ENCODE measurements at regions not wholly inside any gene's neighbourhood (a gene's known extent, or its start where the extent isn't known, plus 50 kb on each side); places are given as distances from the start of the nearest gene placed in this dataset.

GRCh38 chr3:186427627-186428281, 65.7 kb upstream of the DGKG start:
- H3K4me3 ChIP-seq = no peak overlapping the region
- in situ Hi-C loops (cut with MboI; ENCODE audit: low pct_ligation_motif_present in 1 of 4, low pct_unique_long_range_greater_than_20kb in 1 of 4, low sequenced_read_pairs in 3 of 4) = no loop called here
- no peaks in the 10 kb centered on the region for H3K36me3 ChIP-seq
- no peak overlapping the region for H3K27ac ChIP-seq
- H3K4me1 ChIP-seq = peaks cover 0 to 7% (median 3%) of the 10 kb centered on the region in 4 donors
- no peaks in the 10 kb centered on the region for H3K27me3 ChIP-seq
- 69 to 80% methylated on average over 2 to 10 of the region's 10 CpGs for WGBS, 2 donors (ENCODE audit: low coverage in 1 of 2)
- no peak for TF ChIP-seq CTCF (IDR thresholded peaks at IDR 0.05)
- no peak for TF ChIP-seq EP300 (IDR thresholded peaks at IDR 0.05; ENCODE audit: low read depth)
- TF ChIP-seq POLR2AphosphoS5 (IDR thresholded peaks at IDR 0.05) = no peak
- no peak for TF ChIP-seq POLR2A (IDR thresholded peaks at IDR 0.05)
- no peaks in the 10 kb centered on the region for H3K9me3 ChIP-seq
- intact Hi-C loops (cut with DNase I; ENCODE audit: low total_unique reads) = no loop called here
- DNase-seq = no peak

DNA sequence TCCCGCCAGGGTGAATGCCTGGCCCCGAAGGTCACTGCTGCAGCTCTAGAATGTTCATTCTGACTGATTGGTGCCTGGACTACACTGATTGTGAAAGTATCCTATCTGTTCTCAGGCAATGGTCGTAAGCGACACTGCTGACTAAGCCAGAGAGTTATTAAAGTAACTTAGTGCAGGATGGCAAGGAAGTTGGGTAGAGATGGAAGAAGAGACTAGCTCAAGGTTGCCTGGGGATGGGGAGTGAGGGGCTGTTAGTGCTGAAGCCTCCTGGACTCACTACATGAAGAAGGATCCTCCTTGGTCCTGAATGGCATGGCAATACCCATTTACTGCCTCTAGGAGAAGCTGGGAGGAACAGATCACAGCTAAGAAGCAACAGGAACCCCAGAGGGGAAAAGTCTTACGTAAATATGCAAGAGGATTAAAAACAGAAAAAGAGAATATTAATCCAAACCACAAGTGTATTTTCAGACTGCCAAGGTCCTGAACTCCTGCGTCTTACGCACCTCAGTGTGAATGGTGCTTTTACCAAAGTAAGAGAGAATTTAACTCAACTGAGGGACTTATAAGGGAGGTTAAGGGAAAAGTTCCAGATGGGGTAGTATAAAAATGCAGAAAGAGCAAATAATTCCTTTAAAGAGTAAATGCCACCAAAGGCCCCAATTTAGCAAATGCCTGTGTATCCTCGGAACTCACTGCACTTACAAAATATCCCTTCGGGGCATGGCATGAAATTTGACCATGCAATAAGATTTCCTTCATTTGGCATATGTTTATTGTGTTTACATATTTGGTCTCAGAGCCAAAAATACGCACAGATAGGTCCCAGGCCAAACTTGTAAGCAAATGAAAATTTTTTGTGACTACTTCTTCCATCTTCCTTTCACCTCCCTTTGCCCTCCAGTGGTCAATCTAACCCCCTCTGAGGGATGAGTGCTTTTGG, 64.0 kb upstream of the DGKG start:
- WGBS, 2 donors (ENCODE audit: low coverage in 1 of 2) = 68 to 74% methylated on average over 4 to 10 of the region's 10 CpGs
- Histone ChIP-seq H3K4me1 (peaks cover 0 to 7% (median 3%) of the 10 kb centered on the region in 4 donors), H3K9me3 (no peaks in the 10 kb centered on the region), H3K36me3 (no peaks in the 10 kb centered on the region), H3K4me3 (no peak overlapping the region), H3K27ac (peak overlapping the region in 1 of 4 donors; percentile 6), H3K27me3 (no peaks in the 10 kb centered on the region)
- TF ChIP-seq EP300 (IDR thresholded peaks at IDR 0.05; ENCODE audit: low read depth) = no peak
- no peak for TF ChIP-seq POLR2A (IDR thresholded peaks at IDR 0.05)
- no peak for TF ChIP-seq POLR2AphosphoS5 (IDR thresholded peaks at IDR 0.05)
- TF ChIP-seq CTCF (IDR thresholded peaks at IDR 0.05) = peak in 2 of 5 experiments; percentile 3 to 18
- in situ Hi-C loops (cut with MboI; ENCODE audit: low pct_ligation_motif_present in 1 of 4, low pct_unique_long_range_greater_than_20kb in 1 of 4, low sequenced_read_pairs in 3 of 4) (no loop called here), intact Hi-C loops (cut with DNase I; ENCODE audit: low total_unique reads) (no loop called here)
- DNase-seq = no peak

DNA sequence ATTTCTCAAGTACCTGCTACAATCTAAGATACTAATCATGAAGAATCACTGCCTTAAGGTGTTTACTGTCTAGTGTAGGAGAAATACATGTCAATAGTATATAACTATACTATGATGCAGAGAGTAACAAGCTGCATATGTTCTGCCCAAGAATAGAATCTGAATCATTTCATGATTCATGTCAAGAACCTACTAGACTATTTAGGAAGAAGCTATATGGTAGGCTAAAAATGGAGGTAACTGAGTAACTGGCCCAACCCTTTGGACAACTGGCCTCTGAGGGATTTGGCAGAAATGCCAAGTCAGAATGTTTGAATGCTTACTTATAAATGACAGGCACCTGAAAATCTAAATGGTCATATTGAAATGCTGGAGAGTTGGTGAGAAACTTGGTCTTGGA, 59.9 kb upstream of the DGKG start:
- in situ Hi-C loops (cut with MboI; ENCODE audit: low pct_ligation_motif_present in 1 of 4, low pct_unique_long_range_greater_than_20kb in 1 of 4, low sequenced_read_pairs in 3 of 4) = no loop called here
- no peaks in the 10 kb centered on the region for H3K36me3 ChIP-seq
- no peak overlapping the region for H3K4me3 ChIP-seq
- H3K9me3 ChIP-seq = no peaks in the 10 kb centered on the region
- no peak overlapping the region for H3K27ac ChIP-seq
- DNase-seq = no peak
- H3K4me1 ChIP-seq = peaks cover 0 to 2% (median 0%) of the 10 kb centered on the region in 4 donors
- TF ChIP-seq CTCF (IDR thresholded peaks at IDR 0.05) = no peak
- intact Hi-C loops (cut with DNase I; ENCODE audit: low total_unique reads) = no loop called here
- H3K27me3 ChIP-seq = no peaks in the 10 kb centered on the region

DNA sequence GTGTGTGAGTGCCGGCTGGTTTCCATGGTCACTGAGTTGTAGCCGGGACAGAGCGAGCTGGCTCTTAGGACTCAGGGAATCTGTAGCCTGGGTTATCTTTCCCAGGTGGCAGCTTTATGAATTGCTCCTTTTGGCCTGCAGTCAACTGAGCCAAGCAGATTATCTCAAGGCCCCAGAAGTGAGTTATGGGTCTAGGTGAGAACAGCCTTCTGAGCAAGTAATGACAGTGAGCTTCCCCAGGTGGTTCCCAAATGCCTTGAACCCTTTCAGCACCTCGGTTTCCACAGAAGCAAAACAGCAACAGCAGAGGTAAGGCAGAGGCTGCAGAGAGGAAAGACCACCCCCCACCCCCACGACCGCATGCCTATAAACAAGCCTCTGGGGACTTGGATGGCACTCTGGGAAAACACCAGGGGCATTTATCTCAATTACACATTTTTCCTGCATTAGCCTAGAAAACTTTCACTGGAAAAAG, 56.7 kb upstream of the DGKG start:
- no peak overlapping the region for H3K4me3 ChIP-seq
- in situ Hi-C loops (cut with MboI; ENCODE audit: low pct_ligation_motif_present in 1 of 4, low pct_unique_long_range_greater_than_20kb in 1 of 4, low sequenced_read_pairs in 3 of 4) (no loop called here), intact Hi-C loops (cut with DNase I; ENCODE audit: low total_unique reads) (no loop called here)
- no peaks in the 10 kb centered on the region for H3K27me3 ChIP-seq
- TF ChIP-seq CTCF (IDR thresholded peaks at IDR 0.05) = no peak
- 56% methylated on average over 6 of the region's 6 CpGs; no CpG with 5 or more reads in 1 of the 2 donors for WGBS, 2 donors (ENCODE audit: low coverage in 1 of 2)
- no peak overlapping the region for H3K27ac ChIP-seq
- H3K4me1 ChIP-seq = peaks cover 9 to 13% (median 11%) of the 10 kb centered on the region in 4 donors
- H3K36me3 ChIP-seq = no peaks in the 10 kb centered on the region
- H3K9me3 ChIP-seq = no peaks in the 10 kb centered on the region
- no peak for DNase-seq
